ENCODE measurements at regions not wholly inside any gene's neighbourhood (a gene's known extent, or its start where the extent isn't known, plus 50 kb on each side); places are given as distances from the start of the nearest gene placed in this dataset.

DNA sequence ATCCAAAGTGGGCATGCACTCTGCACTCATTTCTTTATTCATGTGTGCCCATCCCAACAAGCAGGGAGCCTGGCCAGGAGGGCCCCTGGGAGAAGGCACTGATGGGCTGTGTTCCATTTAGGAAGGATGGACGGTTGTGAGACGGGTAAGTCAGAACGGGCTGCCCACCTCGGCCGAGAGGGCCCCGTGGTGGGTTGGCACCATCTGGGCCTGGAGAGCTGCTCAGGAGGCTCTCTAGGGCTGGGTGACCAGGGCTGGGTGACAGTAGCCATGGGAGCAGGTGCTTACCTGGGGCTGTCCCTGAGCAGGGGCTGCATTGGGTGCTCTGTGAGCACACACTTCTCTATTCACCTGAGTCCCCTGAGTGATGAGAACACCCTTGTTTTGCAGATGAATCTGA is 129.3 kb upstream of the B3GAT1 start:
- in situ Hi-C loops (cut with MboI; ENCODE audit: low sequenced_read_pairs, unreplicated experiment) = no loop called here
- DNase-seq (ENCODE audit: low spot score) = no peak
- no peak for TF ChIP-seq CTCF (IDR thresholded peaks at IDR 0.05; ENCODE audit: borderline replicate concordance, control extremely low read depth, extremely low read depth, insufficient read depth, missing control alignments)

GRCh38 chr11:134539285-134539684 is 127.2 kb upstream of the B3GAT1 start:
- in situ Hi-C loops (cut with MboI; ENCODE audit: low sequenced_read_pairs, unreplicated experiment) = no loop called here
- no peak for DNase-seq (ENCODE audit: low spot score)
- TF ChIP-seq CTCF (IDR thresholded peaks at IDR 0.05; ENCODE audit: borderline replicate concordance, control extremely low read depth, extremely low read depth, insufficient read depth, missing control alignments) = no peak

GRCh38 chr11:134538742-134539141 is 126.7 kb upstream of the B3GAT1 start:
- in situ Hi-C loops (cut with MboI; ENCODE audit: low sequenced_read_pairs, unreplicated experiment) = no loop called here

GRCh38 chr11:134537941-134538340 is 125.9 kb upstream of the B3GAT1 start:
- in situ Hi-C loops (cut with MboI; ENCODE audit: low sequenced_read_pairs, unreplicated experiment) = no loop called here
- no peak for TF ChIP-seq CTCF (IDR thresholded peaks at IDR 0.05; ENCODE audit: borderline replicate concordance, control extremely low read depth, extremely low read depth, insufficient read depth, missing control alignments)
- no peak for DNase-seq (ENCODE audit: low spot score)

More at GRCh38 chr11:134538742-134539141, 126.7 kb upstream of the B3GAT1 start:
- no peak for DNase-seq (ENCODE audit: low spot score)
- no peak for TF ChIP-seq CTCF (IDR thresholded peaks at IDR 0.05; ENCODE audit: borderline replicate concordance, control extremely low read depth, extremely low read depth, insufficient read depth, missing control alignments)

DNA sequence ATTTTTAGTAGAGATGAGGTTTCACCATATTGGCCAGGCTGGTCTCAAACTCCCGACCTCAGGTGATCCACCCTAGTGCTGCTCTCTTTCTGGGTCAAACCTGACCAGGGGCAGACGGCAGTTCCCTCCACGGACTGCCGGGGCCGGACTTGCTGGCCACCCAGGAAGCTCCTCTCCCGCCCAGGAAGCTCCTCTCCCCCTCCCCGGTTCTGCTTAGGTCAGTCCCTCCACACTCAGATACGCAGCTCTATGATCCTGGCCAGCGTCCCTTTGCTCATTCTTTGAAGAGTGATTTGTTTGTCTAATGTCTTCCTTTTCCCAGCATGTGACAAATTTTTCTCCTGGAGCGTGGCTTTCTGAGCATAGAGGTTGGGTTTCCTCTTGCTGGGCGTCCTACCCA is 125.3 kb upstream of the B3GAT1 start:
- TF ChIP-seq CTCF (IDR thresholded peaks at IDR 0.05; ENCODE audit: borderline replicate concordance, control extremely low read depth, extremely low read depth, insufficient read depth, missing control alignments) = no peak
- DNase-seq (ENCODE audit: low spot score) = no peak
- in situ Hi-C loops (cut with MboI; ENCODE audit: low sequenced_read_pairs, unreplicated experiment) = no loop called here

GRCh38 chr11:134536677-134537076 is 124.6 kb upstream of the B3GAT1 start:
- no peak for DNase-seq (ENCODE audit: low spot score)
- no peak for TF ChIP-seq CTCF (IDR thresholded peaks at IDR 0.05; ENCODE audit: borderline replicate concordance, control extremely low read depth, extremely low read depth, insufficient read depth, missing control alignments)
- in situ Hi-C loops (cut with MboI; ENCODE audit: low sequenced_read_pairs, unreplicated experiment) = no loop called here

DNA sequence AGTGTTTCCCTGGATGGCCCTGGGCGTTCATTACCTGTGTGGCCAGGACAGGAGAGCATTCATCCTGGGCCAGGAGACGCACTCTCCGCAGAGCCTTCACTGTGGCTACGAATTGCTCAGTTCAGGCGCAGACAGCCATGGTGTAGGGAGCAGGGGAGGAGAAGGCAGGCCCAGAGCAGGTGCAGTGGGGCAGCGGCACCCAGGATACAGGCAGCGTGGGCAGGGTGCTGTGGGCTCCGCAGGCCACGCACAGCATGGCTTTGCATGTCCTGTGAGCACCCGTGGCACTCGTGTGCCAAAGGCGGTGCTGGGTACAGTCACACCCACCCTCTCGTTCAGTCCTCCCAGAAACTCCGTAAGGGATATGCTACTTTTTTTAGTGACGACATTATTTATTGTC is 124.2 kb upstream of the B3GAT1 start:
- in situ Hi-C loops (cut with MboI; ENCODE audit: low sequenced_read_pairs, unreplicated experiment) = no loop called here
- no peak for TF ChIP-seq CTCF (IDR thresholded peaks at IDR 0.05; ENCODE audit: borderline replicate concordance, control extremely low read depth, extremely low read depth, insufficient read depth, missing control alignments)
- no peak for DNase-seq (ENCODE audit: low spot score)

All from GM13976 (cell line).